Endothelial cell of umbilical vein (primary cell): ENCODE measurements at regions not wholly inside any gene's neighbourhood (a gene's known extent, or its start where the extent isn't known, plus 50 kb on each side); places are given as distances from the start of the nearest gene placed in this dataset.

ENCODE experiments used
- BruUV-seq: library from RNA; stranded (reverse); fragments of 400-500 nt; replicated peaks from 2 replicates; lab custom pipeline; 2021; lab: Mats Ljungman, UMichigan
- CTCF ChIA-PET: fragments of 300-600, 350-600 bp; sonication (Branson Sonifier 250); formaldehyde crosslinking; loops from one replicate; lab custom pipeline; 2021; ENCODE audit warnings: antibody characterized with exemption, inconsistent platforms; lab: Charles Lee
- POLR2A ChIA-PET: fragments of 300-600, 350-600 bp; sonication (Branson Sonifier 250); formaldehyde crosslinking; loops from one replicate; lab custom pipeline; 2021; ENCODE audit warnings: antibody characterized with exemption, inconsistent platforms; lab: Charles Lee
- DNase-seq: peaks from one replicate; pipeline ENCODE4 v3.0.0-alpha.2; 2011; ENCODE audit warnings: low read depth, low spot score
- FAIRE-seq: peaks from 2 replicates; lab custom pipeline; 2011; peaks lifted over from hg19 to GRCh38; lab: Jason Lieb, UNC
- H2AFZ ChIP-seq: 2 replicates; pipeline ENCODE4 v1.6.0; 2012; ENCODE audit warnings: low read depth, low read length, control low read depth, inconsistent platforms
- H3K27ac ChIP-seq: 2 replicates; pipeline ENCODE4 v1.5.1; 2011; ENCODE audit warnings: low read depth, mild to moderate bottlenecking, control low read depth, low read length, moderate library complexity; ENCODE audit not compliant: insufficient read depth
- H3K27me3 ChIP-seq, 2 experiments: 2 replicates each; pipeline versions ENCODE4 v1.6.0 to v1.6.1; 2011; ENCODE audit warnings: low read length in 2 of 2, mixed read lengths in 1 of 2; ENCODE audit not compliant: control insufficient read depth in 2 of 2, insufficient read depth in 2 of 2
- H3K36me3 ChIP-seq, 2 experiments: 2 replicates in 1 of 2; 3 replicates in 1 of 2; pipeline ENCODE4 v1.5.1; 2011; ENCODE audit warnings: low read length in 2 of 2, mild to moderate bottlenecking in 1 of 2, moderate library complexity in 1 of 2; ENCODE audit not compliant: control insufficient read depth in 2 of 2, insufficient read depth in 2 of 2; ENCODE audit errors: extremely low read depth in 1 of 2
- H3K4me1 ChIP-seq: 3 replicates; pipeline ENCODE4 v1.5.1; 2011; ENCODE audit warnings: mild to moderate bottlenecking, low read length; ENCODE audit not compliant: control insufficient read depth, insufficient read depth; ENCODE audit errors: extremely low read depth
- H3K4me2 ChIP-seq: 2 replicates; pipeline ENCODE4 v1.6.1; 2011; ENCODE audit warnings: low read length, control low read depth, mixed read lengths; ENCODE audit not compliant: insufficient read depth
- H3K4me3 ChIP-seq, 3 experiments: fragments of 200-600 bp in 1 of 3; sonication (generic), shearing (Covaris generic) in 1 of 3; replicated peaks in 1 of 3; 2 replicates each; pipeline ENCODE4 v1.5.1; 2011 to 2016; ENCODE audit warnings: control low read depth in 3 of 3, low read length in 3 of 3, mild to moderate bottlenecking in 2 of 3, inconsistent platforms in 1 of 3, low read depth in 1 of 3, moderate library complexity in 1 of 3; ENCODE audit not compliant: insufficient read depth in 1 of 3
- H3K79me2 ChIP-seq: 2 replicates; pipeline ENCODE4 v1.6.0; 2012; ENCODE audit warnings: low read length, inconsistent platforms; ENCODE audit not compliant: control insufficient read depth, insufficient read depth
- H3K9ac ChIP-seq: replicated peaks from 2 replicates; pipeline ENCODE3; 2011; ENCODE audit warnings: low read length, control low read depth; ENCODE audit not compliant: insufficient read depth; ENCODE audit errors: extremely low read depth
- H3K9me1 ChIP-seq: replicated peaks from 3 replicates; pipeline ENCODE4 v1.6.0; 2011; ENCODE audit warnings: mild to moderate bottlenecking, low read length; ENCODE audit not compliant: control insufficient read depth, insufficient read depth; ENCODE audit errors: extremely low read depth
- H3K9me3 ChIP-seq: replicated peaks from 2 replicates; pipeline ENCODE4 v1.5.1; 2012; ENCODE audit warnings: low read length, inconsistent platforms; ENCODE audit not compliant: control insufficient read depth, insufficient read depth
- H4K20me1 ChIP-seq: replicated peaks from 2 replicates; pipeline ENCODE3; 2011; ENCODE audit warnings: mild to moderate bottlenecking, low read length; ENCODE audit not compliant: control insufficient read depth, insufficient read depth; ENCODE audit errors: extremely low read depth
- CTCF ChIP-seq, 2 donors: IDR thresholded peaks; 1 replicate in 1 of 2; 2 replicates in 1 of 2; pipeline ENCODE4 v1.5.1; 2011; ENCODE audit warnings: low read length in 2 of 2, mild to moderate bottlenecking in 2 of 2, moderate library complexity in 2 of 2, control low read depth in 1 of 2, inconsistent platforms in 1 of 2, low read depth in 1 of 2; ENCODE audit not compliant: insufficient read depth in 1 of 2; ENCODE audit errors: extremely low read depth in 1 of 2
- EZH2 ChIP-seq: IDR thresholded peaks from 2 replicates; pipeline ENCODE4 v1.6.1; 2012; ENCODE audit warnings: borderline replicate concordance, low read depth, mild to moderate bottlenecking, moderate library complexity, low read length, inconsistent platforms; ENCODE audit not compliant: severe bottlenecking
- FOS ChIP-seq: IDR thresholded peaks from 2 replicates; pipeline ENCODE4 v1.6.1; 2011; ENCODE audit warnings: mild to moderate bottlenecking, low read length, moderate library complexity, borderline replicate concordance; ENCODE audit not compliant: insufficient read depth
- GATA2 ChIP-seq: IDR thresholded peaks from 2 replicates; pipeline ENCODE4 v1.7.0; 2011; ENCODE audit warnings: low read depth, mild to moderate bottlenecking, moderate library complexity, mixed read lengths, low read length; ENCODE audit not compliant: insufficient read length, insufficient read depth
- JUN ChIP-seq: IDR thresholded peaks from 2 replicates; pipeline ENCODE4 v1.6.1; 2011; ENCODE audit warnings: borderline replicate concordance, low read depth; ENCODE audit not compliant: insufficient read length, insufficient read depth
- MAX ChIP-seq: IDR thresholded peaks from 2 replicates; pipeline ENCODE4 v1.6.1; 2011; ENCODE audit not compliant: insufficient read depth, insufficient read length
- MYC ChIP-seq: IDR thresholded peaks from one replicate; pipeline ENCODE4 v1.6.1; 2011; ENCODE audit warnings: mild to moderate bottlenecking, low read depth, low read length
- POLR2A ChIP-seq: IDR thresholded peaks from 2 replicates; pipeline ENCODE4 v1.6.1; 2012; ENCODE audit warnings: low read depth, mild to moderate bottlenecking, control low read depth, low read length
- POLR2AphosphoS5 ChIP-seq: IDR thresholded peaks from 2 replicates; pipeline ENCODE4 v1.6.1; 2012; ENCODE audit warnings: low read depth, mild to moderate bottlenecking, control low read depth, low read length, moderate library complexity; ENCODE audit not compliant: insufficient read depth
- dilution Hi-C: fragments of 300-500 bp; cut with MboI; formaldehyde crosslinking; loops from one replicate; pipeline ENCODE4 v1.15.0; 2019; ENCODE audit warnings: low sequenced_read_pairs; ENCODE audit not compliant: extremely low pct_ligation_motif_present
- intact Hi-C: fragments of 100-400 bp; cut with micrococcal nuclease; formaldehyde crosslinking; loops from one replicate; pipeline ENCODE4 v1.10.0; 2022

- H3K4me1 ChIP-seq: no peaks in the 10 kb centered on the region
- CTCF ChIA-PET: interaction anchor here (0.6 kb wide), 2 partner anchors 135 to 496 kb away, joined by 3 read pairs; no protein-coding TSS in a partner anchor
- H3K36me3 ChIP-seq: no peaks in the 10 kb centered on the region
- H3K4me3 ChIP-seq: no peak overlapping the region
- intact Hi-C loops: no loop called here
- no peaks in the 10 kb centered on the region for H3K9me1 ChIP-seq
- POLR2A ChIA-PET: no interaction called here
- no peak overlapping the region for H3K9ac ChIP-seq
- H3K27me3 ChIP-seq: no peaks in the 10 kb centered on the region
- no peak overlapping the region for H3K4me2 ChIP-seq
- dilution Hi-C loops: no loop called here
- FAIRE-seq (no peak), DNase-seq (no peak)
- no TSS peak for BruUV-seq
- H3K9me3 ChIP-seq: no peaks in the 10 kb centered on the region
- H2AFZ ChIP-seq: no peak overlapping the region
- no peaks in the 10 kb centered on the region for H3K79me2 ChIP-seq
- H4K20me1 ChIP-seq: no peaks in the 10 kb centered on the region
- no peak overlapping the region for H3K27ac ChIP-seq
- TF ChIP-seq MYC (no peak), FOS (no peak), POLR2AphosphoS5 (no peak), EZH2 (no peak), JUN (no peak), GATA2 (no peak), POLR2A (no peak), CTCF (IDR thresholded peaks at IDR 0.05; ENCODE audit: extremely low read depth in 1 of 2, insufficient read depth in 1 of 2, low read depth in 1 of 2, low read length in 2 of 2) (no peak), MAX (no peak)
Measured at GRCh38 chr3:147832611-147833010, 423.4 kb downstream of the ZIC1 start.
